H1 (cell line): ENCODE measurements at regions not wholly inside any gene's neighbourhood (a gene's known extent, or its start where the extent isn't known, plus 50 kb on each side); places are given as distances from the start of the nearest gene placed in this dataset.

Experiments
- BRCA1 ChIP-seq: IDR thresholded peaks from 2 replicates; pipeline ENCODE4 v1.6.1; 2012; ENCODE audit warnings: low read depth, low read length, improper control_type of control experiment
- EGR1 ChIP-seq: IDR thresholded peaks from 2 replicates; pipeline ENCODE4 v1.6.1; 2011; ENCODE audit warnings: low read depth, low read length, borderline replicate concordance
- EZH2 ChIP-seq: fragments of 200-600 bp; sonication (generic); IDR thresholded peaks from 2 replicates; pipeline ENCODE4 v1.7.1; 2012; ENCODE audit warnings: low read depth, mild to moderate bottlenecking, moderate library complexity, low read length, inconsistent platforms; ENCODE audit not compliant: severe bottlenecking
- POLR2A ChIP-seq, 2 experiments: IDR thresholded peaks; 1 replicate in 1 of 2; 2 replicates in 1 of 2; pipeline ENCODE4 v1.6.1; 2011; ENCODE audit warnings: low read depth in 2 of 2, low read length in 2 of 2, mild to moderate bottlenecking in 2 of 2; ENCODE audit errors: control extremely low read depth in 1 of 2
- YY1 ChIP-seq: IDR thresholded peaks from 2 replicates; pipeline ENCODE4 v1.6.1; 2011; ENCODE audit warnings: low read depth, mild to moderate bottlenecking, low read length

DNA sequence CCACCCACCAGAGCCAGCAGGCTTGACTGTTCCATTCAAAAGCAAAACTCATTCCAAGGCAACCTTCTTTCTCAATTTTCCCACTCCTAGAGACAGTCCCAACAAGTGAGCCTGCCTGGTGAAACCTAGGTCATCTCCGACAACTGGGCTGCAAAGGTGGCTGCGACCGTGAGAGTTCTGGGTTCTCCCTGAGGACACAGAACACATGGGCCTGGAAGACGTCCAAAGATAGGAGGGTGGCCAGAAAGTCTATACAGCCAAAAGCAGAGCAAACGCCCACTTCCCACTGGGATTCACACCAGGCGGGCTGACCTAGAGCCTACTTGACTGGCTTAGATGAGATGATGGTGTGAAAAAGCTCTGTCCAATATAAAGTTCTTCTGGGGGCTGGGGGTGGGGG lies 90.2 kb upstream of the GRIK3 start:
- TF ChIP-seq EZH2 (no peak), BRCA1 (no peak), EGR1 (no peak), YY1 (no peak), POLR2A (IDR thresholded peaks at IDR 0.05; ENCODE audit: control extremely low read depth in 1 of 2, low read depth in 2 of 2, low read length in 2 of 2) (no peak)
